ENCODE measurements at regions not wholly inside any gene's neighbourhood (a gene's known extent, or its start where the extent isn't known, plus 50 kb on each side); places are given as distances from the start of the nearest gene placed in this dataset.

DNA sequence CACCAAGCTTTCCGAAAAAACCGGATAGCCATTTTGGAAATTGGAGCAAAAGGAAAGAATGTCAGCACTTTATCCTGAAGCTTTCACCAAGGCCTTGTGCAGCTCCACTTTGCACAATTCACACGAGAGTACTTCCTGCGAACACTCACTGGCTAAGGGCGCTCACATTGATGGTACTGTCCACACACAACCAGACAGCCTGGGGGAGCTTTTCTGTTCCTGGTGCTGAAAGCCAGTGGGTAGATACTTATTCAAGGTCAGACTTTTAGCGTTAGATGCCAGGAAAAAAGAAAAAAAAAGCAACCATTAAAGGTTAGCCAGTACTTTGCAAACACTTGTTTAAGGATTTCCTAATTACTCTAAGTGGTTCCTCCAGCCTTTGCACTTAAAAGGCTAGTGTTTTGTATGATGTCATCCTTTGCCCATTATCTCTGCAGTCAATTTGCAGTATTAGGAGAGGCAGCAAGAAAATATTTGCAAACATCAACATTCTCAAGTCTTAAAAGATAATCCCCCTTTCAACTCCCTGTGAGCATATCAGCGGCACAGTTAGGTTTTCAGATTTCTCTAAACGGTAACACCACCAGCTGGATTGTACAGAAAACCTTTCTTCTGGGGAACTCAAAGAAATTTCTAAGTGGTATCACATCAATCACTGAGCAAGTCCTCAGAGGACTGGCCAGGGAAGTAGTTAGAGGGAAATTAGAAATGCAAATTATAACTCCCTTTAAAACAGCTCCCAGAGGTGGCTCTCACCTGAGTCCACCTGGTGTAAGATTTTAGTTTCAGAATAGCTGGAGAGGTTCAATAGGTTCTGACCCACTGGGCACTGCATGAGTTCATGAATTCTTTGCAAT is 243.4 kb upstream of the IRX5 start:
- peaks cover 5% of the 10 kb centered on the region; the same call in 1 of the 2 replicates for H3K4me1 ChIP-seq (ENCODE audit: control insufficient read depth, insufficient read depth, low read length)
- H3K36me3 ChIP-seq (ENCODE audit: control insufficient read depth, insufficient read depth, low read length) = no peaks in the 10 kb centered on the region
- H3K9me3 ChIP-seq (ENCODE audit: control insufficient read depth, insufficient read depth, low read depth, low read length) = no peaks in the 10 kb centered on the region
- H3K27ac ChIP-seq (ENCODE audit: low read depth, low read length) = no peak overlapping the region
- H3K27me3 ChIP-seq (ENCODE audit: control insufficient read depth, insufficient read depth, low read length) = peaks cover 27% of the 10 kb centered on the region
- H3K9ac ChIP-seq (ENCODE audit: low read length) = no peak overlapping the region
- no peak overlapping the region for H3K4me3 ChIP-seq (ENCODE audit: low read depth, low read length)

DNA sequence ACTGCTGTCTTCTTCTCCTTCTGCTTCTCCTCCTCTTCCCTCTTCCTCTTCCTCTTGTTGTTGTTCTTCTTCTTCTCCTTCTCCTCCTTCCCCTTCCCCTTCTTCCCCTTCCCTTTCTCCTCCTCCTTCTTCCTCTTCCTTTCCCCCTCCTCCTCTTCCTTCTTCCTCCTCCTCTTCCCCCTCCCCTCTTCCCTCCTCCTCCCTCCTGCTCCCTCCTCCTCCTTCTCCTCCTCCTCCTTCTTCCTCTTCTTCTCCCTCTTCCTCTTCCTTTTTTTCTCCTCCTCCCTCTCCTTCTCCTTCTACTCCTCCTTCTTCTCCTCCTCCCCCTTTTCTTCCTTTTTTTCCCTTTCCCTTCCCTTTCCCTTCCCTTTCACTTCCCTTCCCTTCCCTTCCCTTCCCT is 245.0 kb upstream of the IRX5 start:
- no peaks in the 10 kb centered on the region for H3K9me3 ChIP-seq (ENCODE audit: control insufficient read depth, insufficient read depth, low read depth, low read length)

DNA sequence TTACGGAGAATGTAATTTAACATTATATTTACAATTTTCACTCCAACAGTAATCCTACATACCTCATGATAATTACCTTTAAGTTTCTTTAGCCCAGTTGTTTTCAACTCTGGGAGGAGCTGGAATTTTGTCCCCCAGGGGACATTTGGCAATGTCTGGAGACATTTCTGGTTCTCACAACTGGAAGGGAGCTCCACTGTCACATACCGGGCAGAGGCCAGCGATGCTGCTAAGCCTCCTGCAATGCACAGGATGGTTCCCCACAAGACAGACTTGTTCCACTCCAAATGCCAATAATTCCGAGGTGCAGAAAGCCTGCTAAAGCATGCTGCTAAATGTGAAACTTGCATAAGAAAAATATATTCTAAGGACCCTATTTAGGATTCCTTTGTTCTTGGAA is 251.1 kb upstream of the IRX5 start:
- Histone ChIP-seq H3K27me3 (ENCODE audit: control insufficient read depth, insufficient read depth, low read length) (peaks cover 11% of the 10 kb centered on the region), H3K4me3 (ENCODE audit: low read depth, low read length) (no peak overlapping the region), H3K9ac (ENCODE audit: low read length) (no peak overlapping the region), H3K9me3 (ENCODE audit: control insufficient read depth, insufficient read depth, low read depth, low read length) (no peaks in the 10 kb centered on the region), H3K27ac (ENCODE audit: low read depth, low read length) (no peak overlapping the region), H3K4me1 (ENCODE audit: control insufficient read depth, insufficient read depth, low read length) (no peaks in the 10 kb centered on the region), H3K36me3 (ENCODE audit: control insufficient read depth, insufficient read depth, low read length) (no peaks in the 10 kb centered on the region)

More for the DNA sequence above, 245.0 kb upstream of the IRX5 start:
- peaks cover 27% of the 10 kb centered on the region for H3K27me3 ChIP-seq (ENCODE audit: control insufficient read depth, insufficient read depth, low read length)
- H3K36me3 ChIP-seq (ENCODE audit: control insufficient read depth, insufficient read depth, low read length) = no peaks in the 10 kb centered on the region
- H3K4me3 ChIP-seq (ENCODE audit: low read depth, low read length) = no peak overlapping the region
- H3K27ac ChIP-seq (ENCODE audit: low read depth, low read length) = no peak overlapping the region
- no peak overlapping the region for H3K9ac ChIP-seq (ENCODE audit: low read length)
- peaks cover 5% of the 10 kb centered on the region; the same call in 1 of the 2 replicates for H3K4me1 ChIP-seq (ENCODE audit: control insufficient read depth, insufficient read depth, low read length)

DNA sequence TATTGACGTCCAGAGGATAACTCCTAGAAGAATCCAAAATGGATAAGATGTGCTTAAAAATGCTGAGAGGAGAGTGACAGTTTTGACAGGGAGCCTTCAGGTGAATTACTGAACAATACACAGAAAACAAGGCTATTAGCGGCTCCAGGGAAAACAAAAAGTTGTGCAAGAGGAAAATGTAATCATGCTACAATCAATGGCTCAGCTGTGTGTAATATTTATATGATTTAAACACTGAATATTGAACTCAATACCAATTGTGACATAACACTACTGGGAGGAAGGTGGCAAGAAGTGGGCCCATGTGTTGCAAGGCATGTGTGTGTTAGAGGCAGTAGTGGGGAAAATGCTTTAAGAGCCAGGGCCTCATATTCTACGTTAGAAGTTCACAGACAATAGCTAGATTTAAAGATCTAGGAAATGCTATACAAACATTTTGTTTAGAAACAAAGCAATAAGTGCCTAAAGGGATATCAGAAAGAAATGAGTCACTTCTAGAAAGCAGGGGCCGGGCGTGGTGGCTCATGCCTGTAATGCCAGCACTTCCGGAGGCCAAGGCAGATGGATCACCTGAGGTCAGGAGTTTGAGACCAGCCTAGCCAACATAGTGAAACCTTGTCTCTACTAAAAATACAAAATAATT is 253.2 kb upstream of the IRX5 start:
- Histone ChIP-seq H3K9me3 (ENCODE audit: control insufficient read depth, insufficient read depth, low read depth, low read length) (no peaks in the 10 kb centered on the region), H3K9ac (ENCODE audit: low read length) (no peak overlapping the region), H3K4me1 (ENCODE audit: control insufficient read depth, insufficient read depth, low read length) (no peaks in the 10 kb centered on the region), H3K36me3 (ENCODE audit: control insufficient read depth, insufficient read depth, low read length) (no peaks in the 10 kb centered on the region), H3K27ac (ENCODE audit: low read depth, low read length) (no peak overlapping the region), H3K4me3 (ENCODE audit: low read depth, low read length) (no peak overlapping the region), H3K27me3 (ENCODE audit: control insufficient read depth, insufficient read depth, low read length) (no peaks in the 10 kb centered on the region)

- Histone ChIP-seq H3K9ac (ENCODE audit: low read length) (no peak overlapping the region), H3K27me3 (ENCODE audit: control insufficient read depth, insufficient read depth, low read length) (no peaks in the 10 kb centered on the region), H3K36me3 (ENCODE audit: control insufficient read depth, insufficient read depth, low read length) (no peaks in the 10 kb centered on the region), H3K4me1 (ENCODE audit: control insufficient read depth, insufficient read depth, low read length) (no peaks in the 10 kb centered on the region), H3K27ac (ENCODE audit: low read depth, low read length) (no peak overlapping the region), H3K9me3 (ENCODE audit: control insufficient read depth, insufficient read depth, low read depth, low read length) (peaks cover 3% of the 10 kb centered on the region; the same call in 1 of the 2 replicates), H3K4me3 (ENCODE audit: low read depth, low read length) (no peak overlapping the region)
Measured at GRCh38 chr16:54673313-54673712, 257.4 kb upstream of the IRX5 start.

GRCh38 chr16:54672500-54672899 is 258.2 kb upstream of the IRX5 start:
- H3K9ac ChIP-seq (ENCODE audit: low read length) = no peak overlapping the region
- H3K36me3 ChIP-seq (ENCODE audit: control insufficient read depth, insufficient read depth, low read length) = no peaks in the 10 kb centered on the region
- peaks cover 3% of the 10 kb centered on the region; the same call in 1 of the 2 replicates for H3K9me3 ChIP-seq (ENCODE audit: control insufficient read depth, insufficient read depth, low read depth, low read length)
- no peaks in the 10 kb centered on the region for H3K27me3 ChIP-seq (ENCODE audit: control insufficient read depth, insufficient read depth, low read length)
- no peak overlapping the region for H3K4me3 ChIP-seq (ENCODE audit: low read depth, low read length)
- H3K27ac ChIP-seq (ENCODE audit: low read depth, low read length) = no peak overlapping the region
- no peaks in the 10 kb centered on the region for H3K4me1 ChIP-seq (ENCODE audit: control insufficient read depth, insufficient read depth, low read length)

DNA sequence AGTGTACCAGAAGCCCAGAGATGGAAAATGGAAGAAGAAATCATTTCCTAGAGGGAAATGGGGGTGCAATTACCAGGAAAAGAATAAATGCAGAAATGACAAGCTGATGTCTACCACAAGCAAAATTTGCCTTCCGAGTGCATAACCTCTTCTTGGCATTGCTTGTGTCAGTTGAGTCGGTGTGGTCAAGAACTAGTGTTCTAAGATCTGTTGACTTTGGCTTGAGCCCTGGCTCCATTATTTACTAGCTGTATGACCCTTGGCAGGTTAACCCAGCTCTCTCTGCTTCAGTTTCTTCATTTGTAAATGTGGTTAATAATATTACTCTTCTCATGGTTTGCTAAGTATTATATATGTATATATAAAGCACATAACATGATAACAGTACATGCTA is 273.0 kb upstream of the IRX5 start:
- Histone ChIP-seq H3K27ac (ENCODE audit: low read depth, low read length) (no peak overlapping the region), H3K9me3 (ENCODE audit: control insufficient read depth, insufficient read depth, low read depth, low read length) (peaks cover 3% of the 10 kb centered on the region; the same call in 1 of the 2 replicates), H3K4me3 (ENCODE audit: low read depth, low read length) (no peak overlapping the region), H3K36me3 (ENCODE audit: control insufficient read depth, insufficient read depth, low read length) (no peaks in the 10 kb centered on the region), H3K4me1 (ENCODE audit: control insufficient read depth, insufficient read depth, low read length) (peaks cover 30% of the 10 kb centered on the region), H3K9ac (ENCODE audit: low read length) (no peak overlapping the region), H3K27me3 (ENCODE audit: control insufficient read depth, insufficient read depth, low read length) (peaks cover 14% of the 10 kb centered on the region)

DNA sequence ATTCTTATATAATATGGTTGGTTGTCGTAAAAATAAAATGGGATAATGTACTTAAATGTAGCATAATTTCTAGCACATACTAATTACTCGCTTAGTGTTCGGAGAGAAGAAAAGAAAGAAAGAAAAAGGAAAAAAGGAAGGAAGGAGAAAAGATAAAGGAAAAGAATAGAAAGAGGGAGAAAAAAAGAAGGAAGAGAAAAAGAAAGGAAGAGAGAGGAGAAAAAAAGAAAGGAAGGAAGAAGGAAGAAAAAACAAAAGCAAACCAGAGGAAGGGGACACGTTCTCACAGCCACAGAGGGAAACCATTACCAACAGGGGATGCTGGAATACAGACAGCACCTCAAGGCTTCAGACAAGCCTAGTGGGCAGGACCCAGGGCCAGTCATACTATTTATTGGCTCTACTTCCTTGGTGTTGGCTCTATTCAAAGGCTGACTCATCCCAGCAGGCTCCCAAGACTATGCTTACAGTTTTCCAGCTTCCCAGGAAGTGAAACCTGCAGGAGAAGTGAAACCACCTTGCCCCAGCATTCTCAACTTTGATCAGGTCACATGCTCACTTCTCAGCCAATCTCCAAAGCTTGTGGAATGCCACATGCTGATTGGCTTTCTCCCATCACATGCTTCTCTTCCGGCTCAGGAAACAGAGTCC is 273.5 kb upstream of the IRX5 start:
- H3K27ac ChIP-seq (ENCODE audit: low read depth, low read length) = no peak overlapping the region
- no peak overlapping the region for H3K9ac ChIP-seq (ENCODE audit: low read length)
- no peaks in the 10 kb centered on the region for H3K36me3 ChIP-seq (ENCODE audit: control insufficient read depth, insufficient read depth, low read length)
- peaks cover 33% of the 10 kb centered on the region for H3K4me1 ChIP-seq (ENCODE audit: control insufficient read depth, insufficient read depth, low read length)
- peaks cover 3% of the 10 kb centered on the region; the same call in 1 of the 2 replicates for H3K9me3 ChIP-seq (ENCODE audit: control insufficient read depth, insufficient read depth, low read depth, low read length)
- H3K4me3 ChIP-seq (ENCODE audit: low read depth, low read length) = no peak overlapping the region
- H3K27me3 ChIP-seq (ENCODE audit: control insufficient read depth, insufficient read depth, low read length) = peaks cover 15% of the 10 kb centered on the region

- Histone ChIP-seq H3K9me3 (ENCODE audit: control insufficient read depth, insufficient read depth, low read depth, low read length) (peaks cover under 1% of the 10 kb centered on the region; the same call in 1 of the 2 replicates), H3K27me3 (ENCODE audit: control insufficient read depth, insufficient read depth, low read length) (peaks cover 17% of the 10 kb centered on the region), H3K9ac (ENCODE audit: low read length) (no peak overlapping the region), H3K4me3 (ENCODE audit: low read depth, low read length) (no peak overlapping the region), H3K4me1 (ENCODE audit: control insufficient read depth, insufficient read depth, low read length) (peaks cover 49% of the 10 kb centered on the region), H3K27ac (ENCODE audit: low read depth, low read length) (no peak overlapping the region), H3K36me3 (ENCODE audit: control insufficient read depth, insufficient read depth, low read length) (no peaks in the 10 kb centered on the region)
Measured at GRCh38 chr16:54655121-54655590, 275.5 kb upstream of the IRX5 start.

- peaks cover 53% of the 10 kb centered on the region for H3K4me1 ChIP-seq (ENCODE audit: control insufficient read depth, insufficient read depth, low read length)
- H3K4me3 ChIP-seq (ENCODE audit: low read depth, low read length) = no peak overlapping the region
- H3K9me3 ChIP-seq (ENCODE audit: control insufficient read depth, insufficient read depth, low read depth, low read length) = no peaks in the 10 kb centered on the region; the same call in 1 of the 2 replicates
- H3K9ac ChIP-seq (ENCODE audit: low read length) = no peak overlapping the region
- no peak overlapping the region for H3K27ac ChIP-seq (ENCODE audit: low read depth, low read length)
- H3K36me3 ChIP-seq (ENCODE audit: control insufficient read depth, insufficient read depth, low read length) = no peaks in the 10 kb centered on the region
- peaks cover 23% of the 10 kb centered on the region for H3K27me3 ChIP-seq (ENCODE audit: control insufficient read depth, insufficient read depth, low read length)
Measured at GRCh38 chr16:54654429-54654828, 276.2 kb upstream of the IRX5 start.

Data from HUES6 (cell line).